ENCODE measurements at regions not wholly inside any gene's neighbourhood (a gene's known extent, or its start where the extent isn't known, plus 50 kb on each side); places are given as distances from the start of the nearest gene placed in this dataset.

- TF ChIP-seq CTCF (IDR thresholded peaks at IDR 0.05; ENCODE audit: low read length) (no peak), EZH2 (IDR thresholded peaks at IDR 0.05; ENCODE audit: borderline replicate concordance, low read length) (no peak)
Measured at GRCh38 chr7:123296965-123297364, 97.2 kb upstream of the SLC13A1 start.

Measured in OCI-LY1 (cell line).